Activated T-helper 1 cell treated with Interleukin-2 at 50 U/mL for 16 hours (primary cell): ENCODE measurements at regions not wholly inside any gene's neighbourhood (a gene's known extent, or its start where the extent isn't known, plus 50 kb on each side); places are given as distances from the start of the nearest gene placed in this dataset.

ENCODE experiments used
- DNase-seq: peaks from one replicate; pipeline ENCODE4 v3.0.0-alpha.2; 2020; ENCODE audit warnings: low read depth

GRCh38 chr18:46295416-46295815 lies 191.2 kb downstream of the HAUS1 start:
- DNase-seq: no peak

GRCh38 chr18:46296656-46297055 lies 192.5 kb downstream of the HAUS1 start:
- DNase-seq: no peak

GRCh38 chr18:46297124-46297523 lies 192.9 kb downstream of the HAUS1 start:
- no peak for DNase-seq

GRCh38 chr18:46297621-46298020 lies 193.4 kb downstream of the HAUS1 start:
- DNase-seq: no peak

GRCh38 chr18:46298511-46298910 lies 194.3 kb downstream of the HAUS1 start:
- no peak for DNase-seq

- no peak for DNase-seq
Observed at GRCh38 chr18:46299465-46300008, 195.4 kb downstream of the HAUS1 start.

GRCh38 chr18:46301081-46301480 lies 196.9 kb downstream of the HAUS1 start:
- DNase-seq: no peak

- no peak for DNase-seq
Observed at GRCh38 chr18:46301571-46301970, 197.4 kb downstream of the HAUS1 start.

GRCh38 chr18:46302528-46303485 lies 198.6 kb downstream of the HAUS1 start:
- DNase-seq: no peak

GRCh38 chr18:46310258-46310657 lies 206.1 kb downstream of the HAUS1 start:
- DNase-seq: no peak

GRCh38 chr18:46310675-46311345 lies 206.6 kb downstream of the HAUS1 start:
- DNase-seq: no peak

GRCh38 chr18:46311491-46311890 lies 207.3 kb downstream of the HAUS1 start:
- DNase-seq: no peak

- DNase-seq: no peak
Observed at GRCh38 chr18:46312221-46312620, 208.0 kb downstream of the HAUS1 start.

GRCh38 chr18:46313521-46313920 lies 209.3 kb downstream of the HAUS1 start:
- no peak for DNase-seq

GRCh38 chr18:46314011-46314410 lies 209.8 kb downstream of the HAUS1 start:
- DNase-seq: no peak

GRCh38 chr18:46315161-46315560 lies 211.0 kb downstream of the HAUS1 start:
- DNase-seq: no peak

GRCh38 chr18:46318356-46318755 lies 214.2 kb downstream of the HAUS1 start:
- DNase-seq: no peak

GRCh38 chr18:46319783-46320182 lies 215.6 kb downstream of the HAUS1 start:
- no peak for DNase-seq

- no peak for DNase-seq
Observed at GRCh38 chr18:46320297-46320696, 216.1 kb downstream of the HAUS1 start.

GRCh38 chr18:46320928-46321711 lies 216.9 kb downstream of the HAUS1 start:
- DNase-seq: no peak

GRCh38 chr18:46321955-46322354 lies 217.8 kb downstream of the HAUS1 start:
- DNase-seq: no peak

- no peak for DNase-seq
Observed at GRCh38 chr18:46322411-46322891, 218.3 kb downstream of the HAUS1 start.
